HFFc6 (cell line): ENCODE measurements at regions not wholly inside any gene's neighbourhood (a gene's known extent, or its start where the extent isn't known, plus 50 kb on each side); places are given as distances from the start of the nearest gene placed in this dataset.

ENCODE experiments used
- DNase-seq: peaks from one replicate; pipeline ENCODE4 v3.0.0-alpha.2; 2018
- H3K27ac Mint-ChIP-seq: 2 replicates; pipeline ENCODE4 v1.8.0; 2020; ENCODE audit warnings: mild to moderate bottlenecking, mixed read lengths
- H3K27me3 Mint-ChIP-seq: 2 replicates; pipeline ENCODE4 v1.8.0; 2021; ENCODE audit warnings: mild to moderate bottlenecking, moderate library complexity, mixed read lengths; ENCODE audit not compliant: insufficient read depth
- H3K36me3 Mint-ChIP-seq: 2 replicates; pipeline ENCODE4 v1.8.0; 2021; ENCODE audit warnings: low read depth, mixed read lengths
- H3K4me1 Mint-ChIP-seq: 2 replicates; pipeline ENCODE4 v1.8.0; 2020; ENCODE audit warnings: low read depth, mixed read lengths
- H3K4me3 Mint-ChIP-seq: 2 replicates; pipeline ENCODE4 v1.8.0; 2020; ENCODE audit warnings: mild to moderate bottlenecking, moderate library complexity, mixed read lengths
- H3K9me3 Mint-ChIP-seq: 2 replicates; pipeline ENCODE4 v1.8.0; 2020; ENCODE audit warnings: mild to moderate bottlenecking, mixed read lengths
- TF ChIP-seq, protein P1 (sequence below): fragments of 200-600 bp; sonication (generic); IDR thresholded peaks from 2 replicates; pipeline ENCODE4 v1.5.0; 2021; ENCODE audit warnings: antibody characterized with exemption, mild to moderate bottlenecking

DNA sequence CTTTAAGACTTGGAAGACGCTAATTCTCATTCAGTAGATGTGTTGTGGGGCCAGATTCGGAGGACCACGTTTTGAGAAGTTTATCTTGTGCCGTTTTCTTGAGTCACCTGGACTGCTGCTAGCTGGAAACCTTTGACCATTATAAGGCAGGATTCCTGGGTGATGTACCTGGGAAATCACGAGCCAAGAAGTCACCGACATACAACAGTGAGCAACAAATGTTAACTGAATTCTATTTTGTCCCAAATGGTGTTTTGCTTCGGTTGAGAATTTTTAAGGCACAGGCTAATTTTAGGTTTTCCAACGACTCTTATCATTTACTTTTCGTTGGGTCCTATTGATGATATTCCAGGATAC lies 93.4 kb upstream of the BTN3A2 start:
- TF ChIP-seq, protein P1, sequence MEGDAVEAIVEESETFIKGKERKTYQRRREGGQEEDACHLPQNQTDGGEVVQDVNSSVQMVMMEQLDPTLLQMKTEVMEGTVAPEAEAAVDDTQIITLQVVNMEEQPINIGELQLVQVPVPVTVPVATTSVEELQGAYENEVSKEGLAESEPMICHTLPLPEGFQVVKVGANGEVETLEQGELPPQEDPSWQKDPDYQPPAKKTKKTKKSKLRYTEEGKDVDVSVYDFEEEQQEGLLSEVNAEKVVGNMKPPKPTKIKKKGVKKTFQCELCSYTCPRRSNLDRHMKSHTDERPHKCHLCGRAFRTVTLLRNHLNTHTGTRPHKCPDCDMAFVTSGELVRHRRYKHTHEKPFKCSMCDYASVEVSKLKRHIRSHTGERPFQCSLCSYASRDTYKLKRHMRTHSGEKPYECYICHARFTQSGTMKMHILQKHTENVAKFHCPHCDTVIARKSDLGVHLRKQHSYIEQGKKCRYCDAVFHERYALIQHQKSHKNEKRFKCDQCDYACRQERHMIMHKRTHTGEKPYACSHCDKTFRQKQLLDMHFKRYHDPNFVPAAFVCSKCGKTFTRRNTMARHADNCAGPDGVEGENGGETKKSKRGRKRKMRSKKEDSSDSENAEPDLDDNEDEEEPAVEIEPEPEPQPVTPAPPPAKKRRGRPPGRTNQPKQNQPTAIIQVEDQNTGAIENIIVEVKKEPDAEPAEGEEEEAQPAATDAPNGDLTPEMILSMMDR: no peak
- Mint-ChIP-seq H3K27ac (no peak overlapping the region; the same call in none of the 2 replicates), H3K4me1 (peaks cover 31% of the 10 kb centered on the region), H3K27me3 (peaks cover 4% of the 10 kb centered on the region; the same call in 1 of the 2 replicates), H3K4me3 (no peak overlapping the region; the same call in 1 of the 2 replicates), H3K36me3 (no peaks in the 10 kb centered on the region), H3K9me3 (no peaks in the 10 kb centered on the region)
- DNase-seq: no peak

DNA sequence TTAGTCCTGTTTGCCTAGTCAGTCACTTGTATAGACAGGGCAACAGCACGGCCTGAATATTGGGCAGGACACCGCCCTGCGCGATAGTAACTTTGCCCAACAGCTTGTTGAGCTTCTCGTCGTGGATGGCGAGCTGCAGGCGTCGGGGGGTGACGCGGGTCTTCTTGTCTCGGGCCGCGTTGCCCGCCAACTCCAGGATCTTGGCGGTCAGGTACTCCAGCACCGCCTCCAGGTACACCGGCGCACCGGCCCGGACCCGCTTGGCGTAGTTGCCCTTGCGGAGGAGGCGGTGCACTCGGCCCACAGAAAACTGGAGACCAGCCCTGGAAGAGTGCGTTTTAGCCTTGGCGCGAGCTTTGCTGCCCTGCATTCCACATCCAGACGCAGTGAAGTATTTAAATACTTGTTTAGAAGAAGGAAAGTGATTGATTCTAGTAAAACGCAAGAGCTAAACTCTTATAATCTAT lies 92.8 kb upstream of the BTN3A2 start:
- DNase-seq: no peak
- Mint-ChIP-seq H3K4me3 (no peak overlapping the region; the same call in 1 of the 2 replicates), H3K27ac (no peak overlapping the region; the same call in none of the 2 replicates), H3K27me3 (peaks cover 4% of the 10 kb centered on the region; the same call in 1 of the 2 replicates), H3K9me3 (no peaks in the 10 kb centered on the region), H3K4me1 (peaks cover 31% of the 10 kb centered on the region), H3K36me3 (no peaks in the 10 kb centered on the region)
- TF ChIP-seq, protein P1: no peak

DNA sequence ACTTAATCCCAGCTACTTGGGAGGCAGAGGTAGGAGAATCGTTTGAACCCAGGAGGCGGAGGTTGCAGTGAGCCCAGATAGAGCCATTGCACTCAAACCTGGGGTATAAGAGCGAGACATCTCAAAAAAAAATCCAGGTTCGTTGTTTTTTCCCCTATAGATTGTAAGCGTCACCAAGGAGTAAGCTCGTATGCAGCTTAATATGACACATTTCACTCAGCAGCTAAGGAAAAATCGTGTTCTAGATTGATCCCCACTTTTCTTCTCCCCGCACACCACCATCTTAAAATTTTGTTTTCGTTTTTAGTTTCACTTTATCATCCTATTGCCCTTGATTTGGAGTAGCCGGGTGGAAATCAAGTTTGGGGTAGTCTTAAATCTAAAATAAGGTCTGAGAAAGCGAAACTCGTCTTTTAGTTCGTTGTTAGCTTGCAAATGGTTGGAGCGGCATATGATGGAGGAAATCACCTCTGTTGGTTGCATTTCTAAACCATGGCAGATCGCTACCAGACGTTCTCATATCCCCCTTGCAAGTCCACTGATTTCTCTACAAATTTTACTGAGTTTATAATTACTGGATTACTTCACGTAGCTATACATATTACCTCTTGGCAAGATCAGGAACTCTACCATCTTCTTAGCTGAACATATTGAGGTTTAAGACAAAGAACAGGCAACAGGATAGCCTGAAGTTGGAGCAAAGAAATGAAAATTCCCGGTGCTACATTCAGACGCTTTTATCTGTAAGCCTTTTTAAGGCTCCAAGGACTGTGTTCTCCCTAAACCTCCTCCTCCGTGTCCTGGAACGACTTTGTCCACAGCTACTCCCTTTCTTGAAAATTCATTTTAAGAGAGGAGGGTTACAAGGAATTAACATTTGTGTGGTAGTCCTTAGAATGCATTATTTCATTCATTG lies 91.1 kb upstream of the BTN3A2 start:
- no peak overlapping the region for H3K4me3 Mint-ChIP-seq
- H3K27ac Mint-ChIP-seq: no peak overlapping the region
- peaks cover 27% of the 10 kb centered on the region for H3K4me1 Mint-ChIP-seq
- no peaks in the 10 kb centered on the region for H3K36me3 Mint-ChIP-seq
- no peak for DNase-seq
- TF ChIP-seq, protein P1: no peak
- peaks cover 4% of the 10 kb centered on the region; the same call in 1 of the 2 replicates for H3K27me3 Mint-ChIP-seq
- H3K9me3 Mint-ChIP-seq: no peaks in the 10 kb centered on the region

DNA sequence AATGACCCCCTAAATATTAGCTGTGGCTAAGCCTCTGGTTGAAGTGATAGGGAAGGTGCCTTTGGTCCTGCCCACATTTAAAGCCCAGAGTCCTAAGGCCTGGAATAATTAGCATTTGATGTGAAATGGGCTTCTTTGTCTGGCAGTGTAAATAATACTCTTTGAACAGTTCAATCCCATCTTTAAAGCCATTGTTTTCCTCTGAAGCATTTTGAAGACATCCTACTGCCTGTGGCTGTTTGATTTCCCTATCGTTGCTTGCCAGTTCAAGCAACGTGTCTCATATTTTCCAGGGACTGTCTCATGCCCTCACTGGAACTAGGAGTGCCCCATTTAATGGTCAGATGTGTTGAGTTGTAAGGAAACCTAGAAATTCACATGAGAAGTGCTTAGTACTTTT lies 89.3 kb upstream of the BTN3A2 start:
- H3K4me3 Mint-ChIP-seq: no peak overlapping the region
- H3K9me3 Mint-ChIP-seq: no peaks in the 10 kb centered on the region
- DNase-seq: no peak
- no peaks in the 10 kb centered on the region for H3K36me3 Mint-ChIP-seq
- peak overlapping the region; percentile 27; the same call in 1 of the 2 replicates for H3K27ac Mint-ChIP-seq
- H3K27me3 Mint-ChIP-seq: no peaks in the 10 kb centered on the region; the same call in 1 of the 2 replicates
- TF ChIP-seq, protein P1: no peak
- peaks cover 10% of the 10 kb centered on the region for H3K4me1 Mint-ChIP-seq

DNA sequence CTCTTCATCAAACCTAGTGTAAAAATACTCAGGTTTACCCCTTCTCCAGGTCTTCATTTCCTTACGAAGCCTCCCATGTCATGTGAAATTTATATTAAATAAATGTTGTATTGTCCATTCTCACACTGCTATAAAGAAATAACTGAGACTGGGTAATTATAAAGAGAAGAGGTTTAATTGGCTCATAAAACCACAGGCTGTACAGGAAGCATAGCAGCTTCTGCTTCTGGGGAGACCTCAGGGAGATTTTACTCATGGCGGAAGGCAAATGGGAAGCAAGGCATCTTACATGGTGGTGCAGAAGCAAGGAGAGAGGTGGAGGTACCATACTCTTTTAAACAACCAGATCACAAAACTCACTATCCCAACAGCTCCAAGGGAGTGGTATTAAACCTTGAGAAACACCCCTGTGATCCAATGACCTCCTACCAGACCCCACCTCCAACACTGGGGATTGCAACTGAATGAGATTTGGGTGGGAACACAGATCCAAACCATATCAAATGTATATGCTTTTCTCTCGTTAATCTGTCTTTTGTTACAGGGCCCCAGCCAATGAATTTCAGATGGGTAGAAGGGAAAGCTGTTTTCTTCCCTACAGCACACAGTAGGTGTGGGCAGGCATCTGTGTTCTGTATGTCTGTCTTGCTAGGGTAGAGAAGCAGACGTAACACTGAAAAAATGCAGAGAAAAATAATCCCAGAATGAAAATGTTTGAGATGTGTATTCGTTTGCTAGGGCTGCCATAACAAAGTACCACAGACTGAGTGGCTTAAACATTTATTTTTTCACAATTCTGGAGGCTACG lies 88.0 kb upstream of the BTN3A2 start:
- TF ChIP-seq, protein P1: no peak
- Mint-ChIP-seq H3K36me3 (no peaks in the 10 kb centered on the region), H3K27me3 (no peaks in the 10 kb centered on the region), H3K27ac (no peak overlapping the region), H3K4me3 (no peak overlapping the region), H3K9me3 (no peaks in the 10 kb centered on the region), H3K4me1 (peaks cover 3% of the 10 kb centered on the region)
- no peak for DNase-seq
